Ovary (tissue), 7 donors: ENCODE measurements at regions not wholly inside any gene's neighbourhood (a gene's known extent, or its start where the extent isn't known, plus 50 kb on each side); places are given as distances from the start of the nearest gene placed in this dataset.

ENCODE experiments used
- DNase-seq, 5 donors: peaks; one replicate each; pipeline ENCODE4 v3.0.0-alpha.2; 2019 to 2020
- H3K27ac ChIP-seq, 2 donors: fragments of 200-600 bp; one replicate each; pipeline versions ENCODE4 v1.5.1 to v1.8.0; 2019 to 2022
- H3K27me3 ChIP-seq: fragments of 200-600 bp; one replicate; pipeline ENCODE4 v1.8.0; 2022
- H3K36me3 ChIP-seq: fragments of 200-600 bp; sonication (generic); one replicate; pipeline ENCODE4 v1.5.1; 2019
- H3K4me1 ChIP-seq: one replicate; pipeline ENCODE4 v1.8.1; 2013; ENCODE audit warnings: mild to moderate bottlenecking, moderate library complexity; ENCODE audit not compliant: insufficient read depth
- H3K4me3 ChIP-seq: fragments of 200-600 bp; sonication (generic); one replicate; pipeline ENCODE4 v1.5.1; 2017
- H3K9me3 ChIP-seq, 2 donors: fragments of 200-600 bp in 1 of 2; sonication (generic) in 1 of 2; one replicate each; pipeline versions ENCODE4 v1.5.1 to v1.8.1; 2013 to 2019; ENCODE audit warnings: mild to moderate bottlenecking in 1 of 2, moderate library complexity in 1 of 2
- CTCF ChIP-seq, 3 donors: fragments of 450-650 bp in 2 of 3; fragments of 200-600 bp in 1 of 3; IDR thresholded peaks; one replicate each; pipeline versions ENCODE4 v1.5.1 to v1.8.0; 2016 to 2022; ENCODE audit warnings: antibody characterized with exemption in 3 of 3, mild to moderate bottlenecking in 1 of 3
- EP300 ChIP-seq: sonication (generic); formaldehyde crosslinking; IDR thresholded peaks from one replicate; pipeline ENCODE4 v1.6.1; 2017; ENCODE audit warnings: antibody characterized with exemption
- POLR2A ChIP-seq: fragments of 450-650 bp; IDR thresholded peaks from one replicate; pipeline ENCODE4 v1.6.1; 2017; ENCODE audit warnings: antibody characterized with exemption, mild to moderate bottlenecking, moderate library complexity
- WGBS, 3 donors: extraction: QIAGEN DNeasy Blood & Tissue Kit in 1 of 3; methylation state at CpG; one replicate each; pipeline versions ENCODE4 v1.1.5 to v1.1.7; 2013 to 2017; 5-methylcytosine and 5-hydroxymethylcytosine counted together
- intact Hi-C, 4 donors: fragments of 100-400 bp; cut with DNase I; formaldehyde crosslinking; loops; one replicate each; pipeline versions ENCODE4 v1.11.0 to v1.15.1; 2022 to 2023
- donor health status: DM: no; HTN: no; CAD: no; lungs with moderate emphysema.
- donor health status: DM: no; HTN: no; CAD: no.
- donor health status: Bipolar disorder and iron deficiency.
- donor health status: DM: no; HTN: no; CAD: no.
- donor health status: DM: yes; HTN: yes; CAD: no.

- WGBS, 3 donors: 77 to 83% (median 81%) methylated on average over 20 of the region's 20 CpGs
Observed at GRCh38 chr2:242032780-242033656, 163.5 kb downstream of the RTP5 start.

GRCh38 chr2:242034138-242034537, 164.6 kb downstream of the RTP5 start:
- 53 to 63% (median 58%) methylated on average over 6 of the region's 6 CpGs for WGBS, 3 donors
- intact Hi-C loops: no loop called here
- peaks cover 2% of the 10 kb centered on the region for H3K4me1 ChIP-seq
- H3K36me3 ChIP-seq: no peaks in the 10 kb centered on the region
- no peak overlapping the region for H3K27ac ChIP-seq
- no peak overlapping the region for H3K4me3 ChIP-seq
- no peak for DNase-seq
- TF ChIP-seq EP300 (no peak), CTCF (IDR thresholded peaks at IDR 0.05) (no peak), POLR2A (no peak)
- H3K27me3 ChIP-seq: no peaks in the 10 kb centered on the region
- H3K9me3 ChIP-seq: no peaks in the 10 kb centered on the region

More at GRCh38 chr2:242032780-242033656, 163.5 kb downstream of the RTP5 start:
- no peak for TF ChIP-seq POLR2A
- no peak for TF ChIP-seq EP300
- no peak for TF ChIP-seq CTCF (IDR thresholded peaks at IDR 0.05)
- H3K27me3 ChIP-seq: no peaks in the 10 kb centered on the region
- H3K36me3 ChIP-seq: no peaks in the 10 kb centered on the region
- H3K4me3 ChIP-seq: no peak overlapping the region
- intact Hi-C loops: no loop called here
- peaks cover 2% of the 10 kb centered on the region for H3K4me1 ChIP-seq
- no peak for DNase-seq
- H3K9me3 ChIP-seq: no peaks in the 10 kb centered on the region
- no peak overlapping the region for H3K27ac ChIP-seq

GRCh38 chr2:242034996-242035814, 165.7 kb downstream of the RTP5 start:
- Histone ChIP-seq H3K27ac (peak overlapping the region in 1 of 2 donors; percentile 54), H3K36me3 (no peaks in the 10 kb centered on the region), H3K4me3 (no peak overlapping the region), H3K9me3 (no peaks in the 10 kb centered on the region), H3K4me1 (peaks cover 2% of the 10 kb centered on the region), H3K27me3 (no peaks in the 10 kb centered on the region)
- TF ChIP-seq POLR2A: no peak
- no peak for TF ChIP-seq CTCF (IDR thresholded peaks at IDR 0.05)
- TF ChIP-seq EP300: no peak
- DNase-seq: peak in 4 of 5 donors; percentile 43 to 70 (median 53)
- intact Hi-C loops: no loop called here
- WGBS, 3 donors: 44 to 71% (median 52%) methylated on average over 37 of the region's 37 CpGs

DNA sequence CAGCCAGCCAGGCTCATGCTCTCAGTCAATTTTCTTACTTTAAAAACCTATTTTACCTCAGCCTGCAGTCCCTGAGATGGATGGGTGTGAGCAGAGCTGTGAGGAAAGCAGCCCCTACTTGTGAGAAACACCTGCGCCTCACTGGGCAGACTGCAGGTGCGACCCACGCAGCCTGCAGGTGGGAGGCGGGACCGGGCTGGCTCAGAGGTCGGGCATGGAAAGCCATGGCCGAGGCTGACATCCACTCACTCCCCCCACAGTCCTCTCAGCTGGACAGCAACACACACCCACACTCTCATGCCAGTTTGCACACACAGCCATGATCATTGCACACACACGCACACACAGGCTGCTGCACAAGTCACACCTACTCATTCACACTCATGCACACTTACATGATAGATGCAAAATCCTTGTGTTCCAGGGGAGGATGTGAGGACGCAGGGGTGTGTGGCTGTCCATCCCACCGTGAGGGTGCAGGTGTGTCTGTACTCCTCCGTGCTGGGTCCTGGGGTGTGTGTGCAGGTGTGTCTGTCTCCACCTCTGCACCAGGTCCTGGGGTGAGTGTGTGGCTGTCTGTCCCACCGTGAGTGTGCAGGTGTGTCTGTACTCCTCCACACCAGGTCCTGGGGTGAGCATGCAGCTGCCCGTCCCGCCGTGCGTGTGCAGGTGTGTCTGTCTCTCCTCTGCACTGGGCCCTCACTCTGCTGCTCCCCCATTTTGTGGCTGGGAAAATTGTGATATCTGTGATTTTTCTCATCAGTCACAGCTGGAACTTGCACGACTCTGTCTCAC, 166.5 kb downstream of the RTP5 start:
- 59 to 70% (median 67%) methylated on average over 17 of the region's 17 CpGs for WGBS, 3 donors
- Histone ChIP-seq H3K4me1 (peaks cover 2% of the 10 kb centered on the region), H3K4me3 (no peak overlapping the region), H3K9me3 (no peaks in the 10 kb centered on the region), H3K27me3 (no peaks in the 10 kb centered on the region), H3K36me3 (no peaks in the 10 kb centered on the region), H3K27ac (peak overlapping the region in 1 of 2 donors; percentile 54)
- TF ChIP-seq POLR2A (no peak), EP300 (no peak), CTCF (IDR thresholded peaks at IDR 0.05) (no peak)
- no peak for DNase-seq
- intact Hi-C loops: no loop called here
